Loucy (cell line): ENCODE measurements at regions not wholly inside any gene's neighbourhood (a gene's known extent, or its start where the extent isn't known, plus 50 kb on each side); places are given as distances from the start of the nearest gene placed in this dataset.

Experiments used
- H2AFZ ChIP-seq: fragments of 200-600 bp; sonication (generic); 2 replicates; pipeline ENCODE4 v1.6.0; 2016; ENCODE audit warnings: antibody characterized with exemption, mild to moderate bottlenecking, low read length, moderate library complexity
- H3F3A ChIP-seq: fragments of 200-600 bp; 2 replicates; pipeline ENCODE4 v1.6.0; 2016; ENCODE audit warnings: antibody characterized with exemption, low read depth, mild to moderate bottlenecking
- H3K27me3 ChIP-seq: fragments of 200-600 bp; sonication (generic); 2 replicates; pipeline ENCODE4 v1.6.1; 2014; ENCODE audit warnings: low read length, mild to moderate bottlenecking; ENCODE audit not compliant: insufficient read depth, poor library complexity, severe bottlenecking
- H3K36me3 ChIP-seq: fragments of 200-600 bp; sonication (generic); 2 replicates; pipeline ENCODE4 v1.6.1; 2016; ENCODE audit warnings: low read length; ENCODE audit not compliant: insufficient read depth
- H3K4me1 ChIP-seq: fragments of 200-600 bp; sonication (generic); 2 replicates; pipeline ENCODE4 v1.5.1; 2014; ENCODE audit warnings: low read length, mild to moderate bottlenecking; ENCODE audit not compliant: insufficient read depth, poor library complexity, severe bottlenecking
- H3K4me2 ChIP-seq: fragments of 200-600 bp; sonication (generic); 2 replicates; pipeline ENCODE4 v1.6.0; 2014; ENCODE audit warnings: antibody characterized with exemption, low read length, low read depth, mild to moderate bottlenecking; ENCODE audit not compliant: poor library complexity, severe bottlenecking
- H3K4me3 ChIP-seq: fragments of 200-600 bp; sonication (generic); 2 replicates; pipeline ENCODE4 v1.5.1; 2014; ENCODE audit warnings: low read length, mild to moderate bottlenecking, mixed read lengths; ENCODE audit not compliant: poor library complexity, severe bottlenecking
- H3K79me2 ChIP-seq: fragments of 200-600 bp; sonication (generic); 2 replicates; pipeline ENCODE4 v1.6.1; 2014; ENCODE audit warnings: low read length; ENCODE audit not compliant: insufficient read depth
- H3K9ac ChIP-seq: fragments of 200-600 bp; sonication (generic); 2 replicates; pipeline ENCODE4 v1.6.0; 2014; ENCODE audit warnings: mild to moderate bottlenecking, low read depth, low read length, moderate library complexity; ENCODE audit not compliant: poor library complexity, severe bottlenecking
- H3K9me2 ChIP-seq: fragments of 200-600 bp; sonication (generic); replicated peaks from 2 replicates; pipeline ENCODE4 v1.6.1; 2016; ENCODE audit warnings: low read depth, low read length, mixed read lengths
- H3K9me3 ChIP-seq: fragments of 200-600 bp; sonication (generic); 2 replicates; pipeline ENCODE4 v1.6.1; 2014; ENCODE audit warnings: mild to moderate bottlenecking, antibody characterized with exemption, low read length, low read depth; ENCODE audit not compliant: insufficient read depth
- H4K20me1 ChIP-seq: fragments of 200-600 bp; sonication (generic); 2 replicates; pipeline ENCODE4 v1.6.0; 2014; ENCODE audit warnings: antibody characterized with exemption, low read length, mild to moderate bottlenecking; ENCODE audit not compliant: insufficient read depth, poor library complexity, severe bottlenecking
- EZH2phosphoT487 ChIP-seq: fragments of 200-600 bp; IDR thresholded peaks from 2 replicates; pipeline ENCODE4 v1.6.1; 2018; ENCODE audit warnings: antibody characterized with exemption, mild to moderate bottlenecking, moderate library complexity, borderline replicate concordance
- TF ChIP-seq, protein P1 (sequence below): fragments of 200-600 bp; sonication (generic); conservative IDR thresholded peaks from 2 replicates; pipeline ENCODE4 v1.5.1; 2014; ENCODE audit warnings: mild to moderate bottlenecking, antibody characterized with exemption, low read length

GRCh38 chr16:22427556-22427955 is 53.1 kb upstream of the CDR2 start:
- H3K36me3 ChIP-seq: peaks cover 27% of the 10 kb centered on the region; the same call in 1 of the 2 replicates
- no peaks in the 10 kb centered on the region for H4K20me1 ChIP-seq
- no peak overlapping the region for H3K9ac ChIP-seq
- H3F3A ChIP-seq: no peaks in the 10 kb centered on the region
- H3K27me3 ChIP-seq: no peaks in the 10 kb centered on the region
- H3K4me2 ChIP-seq: no peak overlapping the region
- no peak overlapping the region for H2AFZ ChIP-seq
- H3K4me3 ChIP-seq: no peak overlapping the region
- H3K9me3 ChIP-seq: no peaks in the 10 kb centered on the region
- no peaks in the 10 kb centered on the region for H3K79me2 ChIP-seq
- TF ChIP-seq, protein P1, sequence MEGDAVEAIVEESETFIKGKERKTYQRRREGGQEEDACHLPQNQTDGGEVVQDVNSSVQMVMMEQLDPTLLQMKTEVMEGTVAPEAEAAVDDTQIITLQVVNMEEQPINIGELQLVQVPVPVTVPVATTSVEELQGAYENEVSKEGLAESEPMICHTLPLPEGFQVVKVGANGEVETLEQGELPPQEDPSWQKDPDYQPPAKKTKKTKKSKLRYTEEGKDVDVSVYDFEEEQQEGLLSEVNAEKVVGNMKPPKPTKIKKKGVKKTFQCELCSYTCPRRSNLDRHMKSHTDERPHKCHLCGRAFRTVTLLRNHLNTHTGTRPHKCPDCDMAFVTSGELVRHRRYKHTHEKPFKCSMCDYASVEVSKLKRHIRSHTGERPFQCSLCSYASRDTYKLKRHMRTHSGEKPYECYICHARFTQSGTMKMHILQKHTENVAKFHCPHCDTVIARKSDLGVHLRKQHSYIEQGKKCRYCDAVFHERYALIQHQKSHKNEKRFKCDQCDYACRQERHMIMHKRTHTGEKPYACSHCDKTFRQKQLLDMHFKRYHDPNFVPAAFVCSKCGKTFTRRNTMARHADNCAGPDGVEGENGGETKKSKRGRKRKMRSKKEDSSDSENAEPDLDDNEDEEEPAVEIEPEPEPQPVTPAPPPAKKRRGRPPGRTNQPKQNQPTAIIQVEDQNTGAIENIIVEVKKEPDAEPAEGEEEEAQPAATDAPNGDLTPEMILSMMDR: no peak
- no peak for TF ChIP-seq EZH2phosphoT487
- no peaks in the 10 kb centered on the region for H3K4me1 ChIP-seq
- H3K9me2 ChIP-seq: no peaks in the 10 kb centered on the region

DNA sequence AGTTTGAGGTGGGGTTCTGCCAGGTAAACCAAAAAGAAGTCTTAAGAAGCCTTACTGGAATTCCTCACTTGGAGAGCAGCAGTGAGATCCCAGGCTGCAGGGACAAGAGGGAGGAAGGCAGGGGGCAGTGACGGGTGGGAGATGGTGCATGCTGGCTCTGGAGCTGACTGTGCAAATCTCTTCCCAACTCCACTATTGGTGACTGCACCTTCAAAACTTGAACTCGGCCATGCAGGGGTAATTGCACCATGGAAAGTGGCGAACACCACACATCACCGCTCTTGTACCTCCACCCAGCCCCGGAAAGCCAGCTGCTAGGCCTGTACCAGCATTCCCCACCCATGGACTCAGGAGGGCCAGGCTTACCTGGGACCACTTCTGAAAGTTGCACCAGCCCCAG is 51.4 kb upstream of the CDR2 start:
- Histone ChIP-seq H3K79me2 (no peaks in the 10 kb centered on the region), H3K27me3 (no peaks in the 10 kb centered on the region), H3K4me2 (no peak overlapping the region), H3K4me3 (no peak overlapping the region), H3K9me3 (no peaks in the 10 kb centered on the region), H3K36me3 (peaks cover 27% of the 10 kb centered on the region; the same call in 1 of the 2 replicates), H4K20me1 (no peaks in the 10 kb centered on the region), H3F3A (no peaks in the 10 kb centered on the region), H2AFZ (no peak overlapping the region), H3K9ac (no peak overlapping the region), H3K4me1 (no peaks in the 10 kb centered on the region), H3K9me2 (no peaks in the 10 kb centered on the region)
- TF ChIP-seq, protein P1: no peak
- TF ChIP-seq EZH2phosphoT487: no peak

GRCh38 chr16:22425036-22425801 is 50.8 kb upstream of the CDR2 start:
- no peaks in the 10 kb centered on the region for H3K9me2 ChIP-seq
- no peak overlapping the region for H3K4me2 ChIP-seq
- TF ChIP-seq, protein P1: no peak
- TF ChIP-seq EZH2phosphoT487: no peak
- H2AFZ ChIP-seq: no peak overlapping the region
- H3K36me3 ChIP-seq: peaks cover 27% of the 10 kb centered on the region; the same call in 1 of the 2 replicates
- H3K4me1 ChIP-seq: no peaks in the 10 kb centered on the region
- no peaks in the 10 kb centered on the region for H3K9me3 ChIP-seq
- H4K20me1 ChIP-seq: no peaks in the 10 kb centered on the region
- no peaks in the 10 kb centered on the region for H3K27me3 ChIP-seq
- no peak overlapping the region for H3K4me3 ChIP-seq
- H3K79me2 ChIP-seq: no peaks in the 10 kb centered on the region
- H3K9ac ChIP-seq: no peak overlapping the region
- no peaks in the 10 kb centered on the region for H3F3A ChIP-seq
